ENCODE measurements at regions not wholly inside any gene's neighbourhood (a gene's known extent, or its start where the extent isn't known, plus 50 kb on each side); places are given as distances from the start of the nearest gene placed in this dataset.

DNA sequence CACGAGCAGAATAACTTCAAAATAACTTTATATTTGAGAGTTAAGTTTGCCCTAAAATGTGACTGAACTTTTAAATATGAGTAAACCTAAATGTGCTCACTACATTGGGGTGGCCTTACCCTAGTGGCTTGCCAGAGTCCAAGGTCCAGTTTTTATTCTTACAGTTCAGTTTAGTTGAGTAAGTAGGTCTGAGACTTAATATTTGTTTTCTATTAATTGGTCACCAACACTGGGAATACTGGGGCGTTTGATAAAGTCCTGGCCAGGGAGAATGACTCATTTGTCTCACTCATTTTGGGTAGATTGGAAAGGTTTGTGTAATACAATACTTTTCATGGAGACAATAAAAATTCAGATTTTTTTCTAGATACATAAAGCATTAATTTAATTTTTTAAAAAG is 127.8 kb upstream of the SPATA13 start:
- Histone ChIP-seq H3K36me3 (no peaks in the 10 kb centered on the region), H3K4me1 (ENCODE audit: insufficient read depth) (peaks cover 23% of the 10 kb centered on the region)

DNA sequence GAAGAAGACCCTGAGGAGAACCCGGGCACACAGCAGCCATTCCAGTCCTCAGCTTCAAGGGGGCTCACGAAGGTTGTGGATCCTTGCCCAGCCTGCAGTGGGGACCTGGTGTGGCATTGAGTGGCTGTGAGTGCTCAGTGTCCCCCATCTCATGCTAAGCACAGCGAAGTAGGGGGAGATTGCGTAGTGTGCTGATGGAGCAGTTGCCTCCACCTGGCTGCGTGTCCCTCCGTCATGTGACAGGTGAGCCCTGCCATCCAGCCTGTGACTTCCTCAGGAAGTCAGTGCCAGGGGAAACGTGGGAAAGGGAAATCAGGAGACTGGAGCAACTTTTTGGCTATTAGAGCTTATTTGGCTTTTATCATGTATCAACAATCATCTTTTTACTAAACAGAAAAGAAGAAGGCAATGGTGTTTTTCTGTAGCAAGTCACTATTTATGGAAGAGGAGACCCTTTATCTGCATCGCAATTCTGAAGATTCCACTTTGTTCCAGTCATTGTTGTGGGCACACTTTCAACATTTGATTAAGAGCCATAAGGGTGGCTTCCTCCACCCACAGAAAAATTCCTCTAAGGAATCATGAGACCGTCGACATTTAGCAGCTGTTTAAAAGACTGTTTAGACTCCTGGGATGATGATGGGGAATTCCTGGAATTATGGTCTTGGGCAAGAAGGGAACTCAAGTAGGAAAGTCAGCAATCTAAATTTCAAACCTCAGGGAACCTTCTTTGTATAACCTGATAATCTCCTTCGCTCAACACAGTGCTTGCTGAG is 126.8 kb upstream of the SPATA13 start:
- intact Hi-C loops (cut with DNase I), result no loop called here
- Histone ChIP-seq H3K27me3 (no peaks in the 10 kb centered on the region), H3K36me3 (no peaks in the 10 kb centered on the region), H3K4me3 (no peak overlapping the region), H3K9me3 (no peaks in the 10 kb centered on the region), H3K4me1 (ENCODE audit: insufficient read depth) (peaks cover 27% of the 10 kb centered on the region), H3K27ac (peak overlapping the region in 1 of 2 donors; percentile 65)
- 29 to 39% (median 37%) methylated on average over 10 to 11 of the region's 11 CpGs for WGBS, 3 donors
- no peak for DNase-seq
- no peak for TF ChIP-seq POLR2A (IDR thresholded peaks at IDR 0.05)
- TF ChIP-seq, protein P1, sequence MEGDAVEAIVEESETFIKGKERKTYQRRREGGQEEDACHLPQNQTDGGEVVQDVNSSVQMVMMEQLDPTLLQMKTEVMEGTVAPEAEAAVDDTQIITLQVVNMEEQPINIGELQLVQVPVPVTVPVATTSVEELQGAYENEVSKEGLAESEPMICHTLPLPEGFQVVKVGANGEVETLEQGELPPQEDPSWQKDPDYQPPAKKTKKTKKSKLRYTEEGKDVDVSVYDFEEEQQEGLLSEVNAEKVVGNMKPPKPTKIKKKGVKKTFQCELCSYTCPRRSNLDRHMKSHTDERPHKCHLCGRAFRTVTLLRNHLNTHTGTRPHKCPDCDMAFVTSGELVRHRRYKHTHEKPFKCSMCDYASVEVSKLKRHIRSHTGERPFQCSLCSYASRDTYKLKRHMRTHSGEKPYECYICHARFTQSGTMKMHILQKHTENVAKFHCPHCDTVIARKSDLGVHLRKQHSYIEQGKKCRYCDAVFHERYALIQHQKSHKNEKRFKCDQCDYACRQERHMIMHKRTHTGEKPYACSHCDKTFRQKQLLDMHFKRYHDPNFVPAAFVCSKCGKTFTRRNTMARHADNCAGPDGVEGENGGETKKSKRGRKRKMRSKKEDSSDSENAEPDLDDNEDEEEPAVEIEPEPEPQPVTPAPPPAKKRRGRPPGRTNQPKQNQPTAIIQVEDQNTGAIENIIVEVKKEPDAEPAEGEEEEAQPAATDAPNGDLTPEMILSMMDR (IDR thresholded peaks at IDR 0.05), result no peak
- TF ChIP-seq EP300 (IDR thresholded peaks at IDR 0.05), result no peak

More for the DNA sequence above, 127.8 kb upstream of the SPATA13 start:
- no peak for DNase-seq
- H3K27me3 ChIP-seq, result no peaks in the 10 kb centered on the region
- intact Hi-C loops (cut with DNase I), result no loop called here
- H3K9me3 ChIP-seq, result no peaks in the 10 kb centered on the region
- no peak overlapping the region for H3K4me3 ChIP-seq
- no peak overlapping the region for H3K27ac ChIP-seq
- TF ChIP-seq POLR2A (IDR thresholded peaks at IDR 0.05) (no peak), EP300 (IDR thresholded peaks at IDR 0.05) (no peak)
- TF ChIP-seq, protein P1 (IDR thresholded peaks at IDR 0.05), result no peak
- WGBS, 3 donors, result 29 to 36% (median 30%) methylated on average over 2 of the region's 2 CpGs

DNA sequence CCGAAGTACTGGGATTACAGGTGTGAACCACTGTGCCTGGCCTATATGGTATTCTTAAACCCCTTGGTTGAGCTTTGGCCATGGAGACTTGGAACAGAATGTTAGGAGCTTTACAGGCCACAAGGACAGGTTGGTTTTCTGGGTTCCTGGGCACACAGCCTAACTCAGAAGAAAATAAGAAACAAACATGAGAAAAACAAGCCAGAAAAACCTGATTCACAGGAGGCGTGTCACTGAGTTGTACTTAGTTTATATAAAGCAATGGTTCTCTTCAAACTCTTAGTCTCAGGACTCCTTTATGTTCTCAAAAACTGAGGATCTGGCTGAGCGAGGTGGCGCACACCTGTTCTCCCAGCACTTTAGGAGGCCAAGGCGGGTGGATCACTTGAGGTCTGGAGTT is 125.1 kb upstream of the SPATA13 start:
- no peaks in the 10 kb centered on the region for H3K27me3 ChIP-seq
- intact Hi-C loops (cut with DNase I), result no loop called here
- H3K4me1 ChIP-seq (ENCODE audit: insufficient read depth), result peaks cover 33% of the 10 kb centered on the region
- H3K27ac ChIP-seq, result peak overlapping the region in 1 of 2 donors; percentile 65
- TF ChIP-seq POLR2A (IDR thresholded peaks at IDR 0.05), result no peak
- TF ChIP-seq, protein P1 (IDR thresholded peaks at IDR 0.05), result no peak
- no peak for TF ChIP-seq EP300 (IDR thresholded peaks at IDR 0.05)
- H3K4me3 ChIP-seq, result no peak overlapping the region
- DNase-seq, result no peak
- H3K36me3 ChIP-seq, result no peaks in the 10 kb centered on the region
- 56 to 68% (median 67%) methylated on average over 5 of the region's 5 CpGs for WGBS, 3 donors
- H3K9me3 ChIP-seq, result no peaks in the 10 kb centered on the region

DNA sequence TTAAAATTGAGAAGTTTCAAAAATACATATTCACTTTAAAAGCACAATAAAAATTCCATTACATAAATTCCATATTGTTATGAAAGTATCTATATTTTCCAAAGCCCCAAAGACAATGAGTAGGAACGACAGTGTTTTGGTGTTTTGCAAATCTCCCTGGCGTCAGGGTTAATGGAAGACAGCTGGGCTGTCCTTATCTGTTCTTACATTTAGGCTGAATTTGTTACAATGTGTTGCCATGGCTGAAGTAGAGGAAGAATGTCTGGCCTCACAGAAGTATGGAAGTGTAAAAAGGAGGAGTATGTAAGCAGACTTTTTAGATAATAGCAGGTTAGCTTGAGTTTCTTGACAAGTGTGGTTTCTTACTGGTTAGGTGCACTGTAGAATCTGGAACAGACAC is 124.4 kb upstream of the SPATA13 start:
- DNase-seq, result no peak
- no peak for TF ChIP-seq EP300 (IDR thresholded peaks at IDR 0.05)
- TF ChIP-seq, protein P1 (IDR thresholded peaks at IDR 0.05), result no peak
- no peak for TF ChIP-seq POLR2A (IDR thresholded peaks at IDR 0.05)
- Histone ChIP-seq H3K36me3 (no peaks in the 10 kb centered on the region), H3K4me1 (ENCODE audit: insufficient read depth) (peaks cover 33% of the 10 kb centered on the region), H3K4me3 (no peak overlapping the region), H3K9me3 (no peaks in the 10 kb centered on the region), H3K27me3 (no peaks in the 10 kb centered on the region), H3K27ac (peak overlapping the region in 1 of 2 donors; percentile 65)
- intact Hi-C loops (cut with DNase I), result no loop called here
- WGBS, 3 donors, result 13 to 18% (median 14%) methylated on average over 2 of the region's 2 CpGs

All from ovary (tissue), 7 donors.